ENCODE measurements at regions not wholly inside any gene's neighbourhood (a gene's known extent, or its start where the extent isn't known, plus 50 kb on each side); places are given as distances from the start of the nearest gene placed in this dataset.

DNA sequence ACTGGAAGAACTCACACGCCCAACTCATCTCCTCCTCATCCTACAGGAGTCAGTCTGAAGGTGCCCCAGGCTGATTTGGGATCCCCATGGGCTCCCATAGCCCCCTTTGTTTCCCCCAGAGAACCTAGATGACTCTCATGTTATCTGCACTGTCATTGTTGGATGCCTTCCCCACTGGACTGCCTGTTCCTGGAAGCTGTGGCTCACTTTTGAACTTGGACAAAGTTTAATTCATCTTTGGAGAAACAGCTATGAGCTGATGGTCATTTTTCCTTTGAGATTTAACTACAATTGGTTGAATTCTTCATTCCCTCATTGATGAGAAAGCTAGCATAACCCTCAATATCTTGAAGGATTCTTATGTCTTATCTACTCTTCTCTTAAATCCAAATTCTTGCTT, 186.6 kb downstream of the SALL1 start:
- no peaks in the 10 kb centered on the region for H3K9me3 ChIP-seq (ENCODE audit: low read length)
- no peak for TF ChIP-seq EZH2 (IDR thresholded peaks at IDR 0.05; ENCODE audit: low read length, unreplicated experiment)
- TF ChIP-seq, protein P1, sequence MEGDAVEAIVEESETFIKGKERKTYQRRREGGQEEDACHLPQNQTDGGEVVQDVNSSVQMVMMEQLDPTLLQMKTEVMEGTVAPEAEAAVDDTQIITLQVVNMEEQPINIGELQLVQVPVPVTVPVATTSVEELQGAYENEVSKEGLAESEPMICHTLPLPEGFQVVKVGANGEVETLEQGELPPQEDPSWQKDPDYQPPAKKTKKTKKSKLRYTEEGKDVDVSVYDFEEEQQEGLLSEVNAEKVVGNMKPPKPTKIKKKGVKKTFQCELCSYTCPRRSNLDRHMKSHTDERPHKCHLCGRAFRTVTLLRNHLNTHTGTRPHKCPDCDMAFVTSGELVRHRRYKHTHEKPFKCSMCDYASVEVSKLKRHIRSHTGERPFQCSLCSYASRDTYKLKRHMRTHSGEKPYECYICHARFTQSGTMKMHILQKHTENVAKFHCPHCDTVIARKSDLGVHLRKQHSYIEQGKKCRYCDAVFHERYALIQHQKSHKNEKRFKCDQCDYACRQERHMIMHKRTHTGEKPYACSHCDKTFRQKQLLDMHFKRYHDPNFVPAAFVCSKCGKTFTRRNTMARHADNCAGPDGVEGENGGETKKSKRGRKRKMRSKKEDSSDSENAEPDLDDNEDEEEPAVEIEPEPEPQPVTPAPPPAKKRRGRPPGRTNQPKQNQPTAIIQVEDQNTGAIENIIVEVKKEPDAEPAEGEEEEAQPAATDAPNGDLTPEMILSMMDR (conservative IDR thresholded peaks at IDR 0.05; ENCODE audit: low read depth, low read length), result no peak
- no peak for TF ChIP-seq EZH2phosphoT487 (IDR thresholded peaks at IDR 0.05; ENCODE audit: borderline replicate concordance, low read length)
- no peak overlapping the region for H3K27ac ChIP-seq (ENCODE audit: low read length)
- no peak for DNase-seq
- H3K4me1 ChIP-seq (ENCODE audit: insufficient read depth, low read length), result no peaks in the 10 kb centered on the region
- no peak overlapping the region for H3K4me2 ChIP-seq (ENCODE audit: low read length)
- no peak for ATAC-seq
- intact Hi-C loops (cut with micrococcal nuclease), result no loop called here
- H3K9me2 ChIP-seq (replicated peaks; ENCODE audit: low read length), result no peaks in the 10 kb centered on the region
- H3K4me3 ChIP-seq (ENCODE audit: low read length), result no peak overlapping the region
- no TSS peak for BruUV-seq (replicated peaks)
- no peak overlapping the region for H2AFZ ChIP-seq (ENCODE audit: low read length)
- POLR2A ChIA-PET (ENCODE audit: unreplicated experiment), result no interaction called here
- no peaks in the 10 kb centered on the region for H3K79me2 ChIP-seq (ENCODE audit: low read length)
- CTCF ChIA-PET, result no interaction called here
- H3F3A ChIP-seq (ENCODE audit: low read length, unreplicated experiment), result no peaks in the 10 kb centered on the region
- no peaks in the 10 kb centered on the region for H3K36me3 ChIP-seq (ENCODE audit: low read depth, low read length)
- H4K20me1 ChIP-seq (ENCODE audit: low read length), result no peaks in the 10 kb centered on the region
- no peaks in the 10 kb centered on the region for H3K27me3 ChIP-seq (ENCODE audit: low read length)
- H3K9ac ChIP-seq (ENCODE audit: low read length), result no peak overlapping the region

DNA sequence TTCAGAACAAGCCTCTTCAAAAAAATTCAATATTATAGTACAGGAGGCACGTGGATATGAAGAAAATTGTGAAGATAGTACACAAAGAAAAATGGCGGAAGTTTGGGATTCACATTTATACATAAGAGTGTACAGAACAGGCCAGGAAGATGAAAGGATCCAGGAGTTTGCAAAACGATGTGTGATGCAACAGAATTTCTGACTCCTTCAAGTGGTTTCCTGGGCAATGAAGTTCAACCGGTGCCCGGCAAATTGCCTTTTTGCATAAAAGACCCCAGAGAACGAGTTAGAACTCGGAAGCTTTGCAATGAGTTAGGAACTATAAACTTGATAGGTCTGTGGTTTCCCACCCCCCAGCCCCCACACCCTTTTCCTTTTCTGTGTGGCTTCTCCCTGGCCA, 189.1 kb downstream of the SALL1 start:
- Histone ChIP-seq H3K4me2 (ENCODE audit: low read length) (no peak overlapping the region), H2AFZ (ENCODE audit: low read length) (no peak overlapping the region), H4K20me1 (ENCODE audit: low read length) (no peaks in the 10 kb centered on the region), H3K9me3 (ENCODE audit: low read length) (no peaks in the 10 kb centered on the region), H3F3A (ENCODE audit: low read length, unreplicated experiment) (no peaks in the 10 kb centered on the region), H3K4me3 (ENCODE audit: low read length) (no peak overlapping the region), H3K9ac (ENCODE audit: low read length) (no peak overlapping the region), H3K36me3 (ENCODE audit: low read depth, low read length) (no peaks in the 10 kb centered on the region), H3K9me2 (replicated peaks; ENCODE audit: low read length) (no peaks in the 10 kb centered on the region), H3K79me2 (ENCODE audit: low read length) (no peaks in the 10 kb centered on the region), H3K27me3 (ENCODE audit: low read length) (no peaks in the 10 kb centered on the region), H3K27ac (ENCODE audit: low read length) (no peak overlapping the region), H3K4me1 (ENCODE audit: insufficient read depth, low read length) (no peaks in the 10 kb centered on the region)
- ATAC-seq, result no peak
- CTCF ChIA-PET, result no interaction called here
- POLR2A ChIA-PET (ENCODE audit: unreplicated experiment), result no interaction called here
- BruUV-seq (replicated peaks), result no TSS peak
- no peak for DNase-seq
- intact Hi-C loops (cut with micrococcal nuclease), result no loop called here
- TF ChIP-seq EZH2phosphoT487 (IDR thresholded peaks at IDR 0.05; ENCODE audit: borderline replicate concordance, low read length) (no peak), EZH2 (IDR thresholded peaks at IDR 0.05; ENCODE audit: low read length, unreplicated experiment) (no peak)
- TF ChIP-seq, protein P1 (conservative IDR thresholded peaks at IDR 0.05; ENCODE audit: low read depth, low read length), result no peak

DNA sequence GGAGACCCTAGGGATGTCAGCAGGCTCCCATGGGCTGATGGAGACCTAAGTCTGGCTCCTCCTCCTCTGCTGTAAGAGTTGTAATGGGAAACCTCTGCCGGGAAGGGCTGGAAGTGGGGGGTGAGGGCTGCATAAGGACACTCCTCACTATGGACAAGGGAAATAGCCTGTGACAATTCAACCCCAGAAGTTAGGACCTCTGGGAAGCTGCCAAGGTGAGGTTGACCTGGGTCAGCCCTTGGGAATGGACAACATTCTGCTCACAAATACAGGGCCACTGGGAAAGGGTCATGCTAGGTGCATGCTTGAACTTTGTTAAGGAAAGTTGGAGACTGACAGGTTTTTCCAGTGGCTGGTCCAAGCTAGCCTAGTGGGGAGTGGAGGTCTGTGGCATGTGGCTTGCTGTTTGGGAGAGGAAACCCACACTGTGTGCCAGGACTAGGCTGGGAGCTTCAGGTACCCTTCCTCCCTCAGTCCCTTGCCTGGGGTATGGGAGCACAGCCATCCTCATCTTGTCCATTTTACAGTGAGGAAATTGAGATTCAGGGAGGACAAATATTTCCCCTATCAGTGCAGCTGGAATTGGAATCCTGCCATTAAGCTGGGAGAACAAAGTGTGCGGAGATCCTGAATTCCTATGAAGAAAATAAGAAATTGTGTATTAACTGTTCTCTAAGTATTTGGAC, 190.4 kb downstream of the SALL1 start:
- TF ChIP-seq, protein P1 (conservative IDR thresholded peaks at IDR 0.05; ENCODE audit: low read depth, low read length), result no peak
- no peak for TF ChIP-seq EZH2 (IDR thresholded peaks at IDR 0.05; ENCODE audit: low read length, unreplicated experiment)
- TF ChIP-seq EZH2phosphoT487 (IDR thresholded peaks at IDR 0.05; ENCODE audit: borderline replicate concordance, low read length), result no peak
- BruUV-seq (replicated peaks), result no TSS peak
- no peak overlapping the region for H3K27ac ChIP-seq (ENCODE audit: low read length)
- ChIA-PET CTCF (no interaction called here), POLR2A (ENCODE audit: unreplicated experiment) (no interaction called here)
- no peaks in the 10 kb centered on the region for H3K36me3 ChIP-seq (ENCODE audit: low read depth, low read length)
- H3K27me3 ChIP-seq (ENCODE audit: low read length), result no peaks in the 10 kb centered on the region
- no peaks in the 10 kb centered on the region for H3K9me2 ChIP-seq (replicated peaks; ENCODE audit: low read length)
- no peaks in the 10 kb centered on the region for H3K4me1 ChIP-seq (ENCODE audit: insufficient read depth, low read length)
- no peaks in the 10 kb centered on the region for H3K9me3 ChIP-seq (ENCODE audit: low read length)
- H3F3A ChIP-seq (ENCODE audit: low read length, unreplicated experiment), result no peaks in the 10 kb centered on the region
- intact Hi-C loops (cut with micrococcal nuclease), result no loop called here
- DNase-seq, result no peak
- no peaks in the 10 kb centered on the region for H3K79me2 ChIP-seq (ENCODE audit: low read length)
- no peaks in the 10 kb centered on the region for H4K20me1 ChIP-seq (ENCODE audit: low read length)
- no peak overlapping the region for H3K4me3 ChIP-seq (ENCODE audit: low read length)
- H3K9ac ChIP-seq (ENCODE audit: low read length), result no peak overlapping the region
- no peak overlapping the region for H2AFZ ChIP-seq (ENCODE audit: low read length)
- no peak overlapping the region for H3K4me2 ChIP-seq (ENCODE audit: low read length)
- ATAC-seq, result no peak

All from PC-3 (cell line).